ENCODE measurements at regions not wholly inside any gene's neighbourhood (a gene's known extent, or its start where the extent isn't known, plus 50 kb on each side); places are given as distances from the start of the nearest gene placed in this dataset.
"Not testable (repeated sequence)": the region's sequence is repeated elsewhere in the genome, so short reads cannot be mapped to it uniquely, and the experiment has no call there.

DNA sequence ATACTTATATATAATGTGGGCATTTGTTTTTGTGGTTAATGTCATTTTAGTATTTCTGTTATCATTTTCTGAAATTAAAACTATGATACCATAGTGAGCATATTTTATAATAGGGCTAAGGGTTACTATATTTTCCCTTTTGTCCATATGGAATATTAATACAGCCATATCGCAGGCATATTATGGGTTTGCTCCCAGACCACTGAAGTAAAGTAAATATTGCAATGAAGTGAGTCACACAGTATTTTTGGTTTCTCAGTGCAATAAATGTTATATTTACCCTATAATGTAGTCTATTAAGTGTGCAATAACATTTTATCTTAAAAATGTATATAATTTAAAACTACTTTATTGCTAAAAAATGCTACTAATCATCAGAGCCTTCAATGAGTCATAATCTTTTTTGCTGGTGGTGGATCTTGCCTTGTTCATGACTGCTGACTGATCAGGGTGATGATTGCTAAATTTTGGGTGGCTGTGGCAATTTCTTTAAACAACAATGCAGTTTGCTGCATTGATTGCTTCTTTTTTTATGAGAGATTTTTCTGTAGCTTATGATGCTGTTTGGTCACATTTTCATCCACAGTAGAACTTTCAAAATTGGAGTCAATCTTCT is 1044.5 kb upstream of the NOVA1 start:
- no peak for ATAC-seq
- intact Hi-C loops (cut with DNase I) = no loop called here
- no peak for DNase-seq
- Histone ChIP-seq H3K36me3 (no peaks in the 10 kb centered on the region), H3K9me3 (peaks cover 2% of the 10 kb centered on the region), H3K4me3 (no peak overlapping the region), H3K27ac (no peak overlapping the region), H3K27me3 (ENCODE audit: low read depth) (no peaks in the 10 kb centered on the region), H3K4me1 (no peaks in the 10 kb centered on the region)
- TF ChIP-seq, protein P1, sequence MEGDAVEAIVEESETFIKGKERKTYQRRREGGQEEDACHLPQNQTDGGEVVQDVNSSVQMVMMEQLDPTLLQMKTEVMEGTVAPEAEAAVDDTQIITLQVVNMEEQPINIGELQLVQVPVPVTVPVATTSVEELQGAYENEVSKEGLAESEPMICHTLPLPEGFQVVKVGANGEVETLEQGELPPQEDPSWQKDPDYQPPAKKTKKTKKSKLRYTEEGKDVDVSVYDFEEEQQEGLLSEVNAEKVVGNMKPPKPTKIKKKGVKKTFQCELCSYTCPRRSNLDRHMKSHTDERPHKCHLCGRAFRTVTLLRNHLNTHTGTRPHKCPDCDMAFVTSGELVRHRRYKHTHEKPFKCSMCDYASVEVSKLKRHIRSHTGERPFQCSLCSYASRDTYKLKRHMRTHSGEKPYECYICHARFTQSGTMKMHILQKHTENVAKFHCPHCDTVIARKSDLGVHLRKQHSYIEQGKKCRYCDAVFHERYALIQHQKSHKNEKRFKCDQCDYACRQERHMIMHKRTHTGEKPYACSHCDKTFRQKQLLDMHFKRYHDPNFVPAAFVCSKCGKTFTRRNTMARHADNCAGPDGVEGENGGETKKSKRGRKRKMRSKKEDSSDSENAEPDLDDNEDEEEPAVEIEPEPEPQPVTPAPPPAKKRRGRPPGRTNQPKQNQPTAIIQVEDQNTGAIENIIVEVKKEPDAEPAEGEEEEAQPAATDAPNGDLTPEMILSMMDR (IDR thresholded peaks at IDR 0.05) = no peak

DNA sequence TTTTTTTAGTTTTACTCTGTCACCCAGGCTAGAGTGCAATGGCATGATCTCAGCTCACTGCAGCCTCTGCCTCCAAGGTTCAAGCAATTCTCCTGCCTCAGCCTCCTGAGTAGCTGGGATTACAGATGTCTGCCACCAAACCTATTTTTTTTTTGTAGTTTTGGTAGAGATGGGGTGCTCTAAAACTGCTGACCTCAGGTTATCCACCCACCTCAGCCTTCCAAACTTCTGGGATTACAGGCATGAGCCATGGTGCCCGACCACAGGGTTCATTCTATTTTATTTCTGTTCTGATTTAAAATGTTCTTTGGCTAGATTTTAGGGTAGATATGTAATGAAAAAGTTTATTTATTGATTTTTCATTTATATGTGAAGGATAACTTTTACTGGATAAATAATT is 1062.8 kb upstream of the NOVA1 start:
- Histone ChIP-seq H3K4me3 (no peak overlapping the region), H3K36me3 (no peaks in the 10 kb centered on the region), H3K27ac (no peak overlapping the region), H3K4me1 (no peaks in the 10 kb centered on the region), H3K9me3 (peaks cover 19% of the 10 kb centered on the region), H3K27me3 (ENCODE audit: low read depth) (no peaks in the 10 kb centered on the region)
- DNase-seq (no peak), ATAC-seq (no peak)
- TF ChIP-seq, protein P1 (IDR thresholded peaks at IDR 0.05) = no peak
- intact Hi-C loops (cut with DNase I) = no loop called here

DNA sequence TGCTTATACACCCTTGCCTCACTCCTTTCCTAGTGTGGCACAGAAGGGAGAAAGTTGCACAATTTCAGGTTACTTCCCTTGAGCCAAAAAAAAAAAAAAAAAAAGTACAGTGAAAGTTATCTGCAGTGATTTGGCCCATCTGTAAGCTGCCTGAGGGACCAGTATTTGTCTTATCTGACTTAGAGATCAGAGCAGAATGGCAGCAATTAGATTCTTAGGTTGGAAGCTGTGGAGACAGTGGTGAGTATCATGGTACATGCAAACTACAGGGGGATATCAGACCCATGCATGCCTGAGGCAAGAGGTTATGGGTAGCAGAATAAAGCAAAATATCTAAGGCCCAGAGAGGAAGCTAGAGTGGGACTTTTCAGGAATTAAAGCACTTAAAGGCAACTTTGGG is 1070.7 kb upstream of the NOVA1 start:
- Histone ChIP-seq H3K27me3 (ENCODE audit: low read depth) (no peaks in the 10 kb centered on the region), H3K27ac (no peak overlapping the region), H3K36me3 (no peaks in the 10 kb centered on the region), H3K4me3 (no peak overlapping the region), H3K4me1 (no peaks in the 10 kb centered on the region), H3K9me3 (peaks cover 4% of the 10 kb centered on the region)
- ATAC-seq (no peak), DNase-seq (no peak)
- intact Hi-C loops (cut with DNase I) = no loop called here
- TF ChIP-seq, protein P1 (IDR thresholded peaks at IDR 0.05) = no peak

GRCh38 chr14:27672047-27672446 is 1074.2 kb upstream of the NOVA1 start:
- Histone ChIP-seq H3K27me3 (ENCODE audit: low read depth) (no peaks in the 10 kb centered on the region), H3K4me1 (no peaks in the 10 kb centered on the region), H3K9me3 (no peaks in the 10 kb centered on the region), H3K27ac (no peak overlapping the region), H3K36me3 (no peaks in the 10 kb centered on the region), H3K4me3 (no peak overlapping the region)
- intact Hi-C loops (cut with DNase I) = no loop called here
- ATAC-seq = no peak
- DNase-seq = no peak
- TF ChIP-seq, protein P1 (IDR thresholded peaks at IDR 0.05) = no peak

GRCh38 chr14:27672811-27673737 is 1075.2 kb upstream of the NOVA1 start:
- H3K9me3 ChIP-seq; ATAC-seq; H3K36me3 ChIP-seq; H3K27me3 ChIP-seq (ENCODE audit: low read depth); H3K4me1 ChIP-seq; H3K27ac ChIP-seq; intact Hi-C loops (cut with DNase I); DNase-seq; H3K4me3 ChIP-seq: not testable (repeated sequence)

DNA sequence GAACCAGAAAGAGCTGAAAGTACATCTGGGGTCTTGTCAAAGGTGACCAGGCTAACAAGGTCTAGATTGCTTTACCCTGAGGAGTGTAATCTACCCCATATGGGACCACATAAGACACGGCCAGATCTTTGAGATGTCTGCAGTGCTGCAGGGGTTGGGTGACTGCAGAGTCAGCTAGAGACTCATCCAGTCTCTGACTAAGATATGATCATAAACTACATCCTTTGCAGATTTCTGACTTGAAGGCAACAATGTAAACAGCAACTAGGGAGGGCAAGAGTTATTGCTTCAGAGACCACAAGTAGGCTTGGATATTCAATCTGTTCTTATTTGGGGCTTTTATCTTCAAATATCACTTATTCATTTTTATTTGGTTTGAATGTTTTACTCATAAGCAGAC is 1080.5 kb upstream of the FOXG1 start:
- TF ChIP-seq, protein P1 (IDR thresholded peaks at IDR 0.05) = no peak

More for the DNA sequence above, 1080.5 kb upstream of the FOXG1 start:
- Histone ChIP-seq H3K27me3 (ENCODE audit: low read depth) (no peaks in the 10 kb centered on the region), H3K36me3 (no peaks in the 10 kb centered on the region), H3K4me1 (no peaks in the 10 kb centered on the region), H3K27ac (no peak overlapping the region), H3K4me3 (no peak overlapping the region), H3K9me3 (no peaks in the 10 kb centered on the region)
- intact Hi-C loops (cut with DNase I) = no loop called here
- ATAC-seq (no peak), DNase-seq (no peak)
